ENCODE measurements at regions not wholly inside any gene's neighbourhood (a gene's known extent, or its start where the extent isn't known, plus 50 kb on each side); places are given as distances from the start of the nearest gene placed in this dataset.

DNA sequence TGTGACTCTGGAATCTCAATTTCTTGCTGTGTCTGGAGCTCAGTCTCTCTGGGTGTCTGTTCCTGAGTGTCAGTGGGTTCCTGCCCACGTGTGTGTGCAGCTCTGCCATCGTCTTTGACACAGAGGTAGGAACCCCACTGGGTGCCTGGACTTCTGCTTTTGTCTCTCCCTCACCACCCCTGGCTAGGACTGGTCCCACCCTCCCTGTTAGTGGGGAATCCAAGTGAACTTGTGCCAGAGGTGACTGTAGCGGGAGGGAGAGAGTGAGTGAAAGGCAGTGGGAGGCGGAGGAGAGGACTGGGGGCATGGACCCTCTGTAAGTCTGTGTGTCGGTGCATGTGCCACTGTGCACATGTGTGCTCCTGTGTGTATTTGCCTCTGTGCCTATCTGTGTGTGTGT is 299.9 kb upstream of the ZMIZ1 start:
- DNase-seq: no peak

DNA sequence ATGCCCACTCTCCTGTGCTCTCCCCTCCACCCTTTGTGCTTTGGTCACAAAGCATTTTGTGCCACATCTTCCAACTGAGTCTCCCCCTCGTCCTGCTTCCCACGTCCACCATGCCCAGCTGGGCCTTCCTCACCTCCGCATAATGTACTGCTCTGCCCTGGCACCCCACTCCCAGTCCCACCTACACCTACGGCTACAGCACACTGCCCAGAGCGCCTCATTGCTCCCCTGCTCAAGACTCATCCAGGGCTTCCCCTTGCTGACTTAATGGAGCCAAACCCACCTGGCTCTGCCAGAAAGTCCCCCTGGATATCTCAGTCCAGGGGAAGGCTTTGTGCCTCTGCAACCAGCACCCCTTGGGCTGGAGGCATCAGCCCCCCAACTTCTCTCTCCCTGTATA is 299.2 kb upstream of the ZMIZ1 start:
- DNase-seq: no peak

DNA sequence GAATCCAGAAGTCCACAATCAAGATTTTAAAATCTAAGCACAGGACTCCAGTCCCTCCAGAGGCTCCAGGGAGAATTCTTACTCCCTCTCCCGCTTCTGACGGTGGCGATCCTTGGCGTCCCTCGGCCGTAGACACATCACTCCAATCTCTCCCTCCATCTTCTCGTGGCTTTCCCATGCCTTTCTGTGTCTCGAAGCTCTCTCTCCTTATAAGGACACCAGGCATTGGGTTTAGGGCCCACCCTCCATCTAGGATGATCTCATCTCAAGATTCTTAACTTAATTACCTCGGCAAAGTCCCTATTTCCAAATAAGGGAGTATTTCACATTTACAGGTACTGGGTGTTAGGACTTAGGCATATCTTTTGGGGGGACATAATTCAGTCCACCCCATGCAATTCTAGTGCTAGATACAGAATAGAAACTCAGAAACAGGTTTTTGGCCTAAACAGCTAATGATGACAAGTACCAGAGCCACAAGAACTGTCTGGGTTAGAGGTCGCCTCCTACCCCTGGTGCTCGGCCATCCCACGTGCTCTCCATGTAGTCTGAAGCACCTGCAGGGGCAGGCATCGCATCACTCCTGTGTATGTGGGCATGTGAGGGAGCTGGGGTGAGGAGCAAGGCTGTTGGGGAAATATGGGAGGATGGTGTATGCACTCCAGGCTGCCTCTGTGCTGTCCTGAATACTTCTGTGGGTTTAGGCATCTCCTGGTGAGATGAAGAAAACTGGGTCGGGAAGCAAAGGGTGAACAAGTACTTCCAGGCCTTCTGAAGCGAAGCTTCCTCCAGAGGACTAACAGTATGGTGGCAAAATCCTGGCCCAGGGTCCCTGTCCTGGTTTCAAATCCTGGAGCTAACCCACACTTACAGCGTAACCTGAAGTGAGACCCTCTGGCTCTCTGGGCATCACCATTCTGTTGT is 298.3 kb upstream of the ZMIZ1 start:
- no peak for DNase-seq

DNA sequence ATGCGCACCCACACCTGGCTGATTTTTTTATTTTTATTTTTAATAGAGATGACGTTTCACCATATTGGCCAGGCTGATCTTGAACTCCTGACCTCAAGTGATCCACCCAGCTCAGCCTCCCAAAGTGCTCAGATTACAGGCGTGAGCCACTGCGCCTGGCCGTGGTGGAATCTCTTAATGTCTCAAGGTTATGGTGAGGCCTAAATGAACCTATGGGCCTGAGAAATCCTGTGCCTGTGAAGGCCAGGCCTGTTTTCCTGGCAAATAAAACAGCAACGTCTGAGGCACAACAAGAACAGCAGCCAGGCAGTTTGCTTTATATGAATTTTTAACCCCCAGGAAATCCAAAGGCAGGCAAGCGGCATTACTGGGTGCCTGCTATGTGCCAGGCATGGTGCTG is 297.5 kb upstream of the ZMIZ1 start:
- DNase-seq: no peak

DNA sequence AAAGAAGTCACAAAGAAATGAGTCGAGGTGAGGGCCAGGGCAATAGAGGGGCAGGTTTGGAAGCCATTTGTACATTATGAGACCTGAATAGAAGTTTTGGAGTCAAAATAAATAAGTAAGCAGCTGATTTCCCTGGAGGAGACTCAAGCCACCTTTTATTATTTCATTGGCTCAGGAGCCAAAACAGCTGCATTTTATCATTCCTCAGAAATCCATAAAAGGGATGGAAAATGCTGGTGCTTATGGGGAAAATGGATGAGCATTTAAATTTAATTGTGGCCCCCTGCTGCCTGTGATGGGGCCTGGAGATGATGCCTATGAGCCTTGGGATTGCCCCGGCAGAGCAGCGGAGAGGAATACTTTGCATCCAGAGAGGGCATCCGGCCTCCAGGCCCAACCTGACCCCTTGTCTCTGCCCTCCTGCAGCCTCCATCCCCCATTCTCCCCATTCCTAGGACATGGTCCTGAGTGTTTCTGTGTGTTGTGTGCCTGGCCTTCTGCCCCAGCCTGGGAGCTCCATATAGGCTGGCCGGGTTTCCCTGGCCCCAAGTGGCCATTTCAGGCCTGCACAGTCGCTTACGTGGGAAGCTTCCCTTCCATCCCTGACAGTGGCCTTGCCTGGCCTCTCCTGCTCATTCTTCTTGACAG is 296.8 kb upstream of the ZMIZ1 start:
- no peak for DNase-seq

DNA sequence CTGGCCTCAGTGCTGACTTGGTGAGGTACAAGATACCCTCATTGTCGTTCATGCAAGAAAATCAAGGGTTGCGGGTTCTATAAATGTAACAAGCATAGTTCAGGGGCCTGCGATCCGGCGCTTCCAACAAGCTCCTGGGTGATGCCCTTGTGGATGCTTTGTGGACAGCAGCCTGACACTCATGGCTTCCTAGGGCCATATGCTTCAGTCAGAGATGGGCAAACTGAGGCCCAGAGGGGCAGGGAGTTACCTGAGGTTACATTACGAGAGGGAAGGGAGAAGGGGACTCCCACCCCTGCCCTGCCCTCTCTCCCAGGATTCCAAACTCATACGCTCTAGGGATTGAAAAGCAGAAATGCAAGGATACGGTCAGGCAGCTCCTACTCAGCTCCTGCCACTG is 296.3 kb upstream of the ZMIZ1 start:
- no peak for DNase-seq

DNA sequence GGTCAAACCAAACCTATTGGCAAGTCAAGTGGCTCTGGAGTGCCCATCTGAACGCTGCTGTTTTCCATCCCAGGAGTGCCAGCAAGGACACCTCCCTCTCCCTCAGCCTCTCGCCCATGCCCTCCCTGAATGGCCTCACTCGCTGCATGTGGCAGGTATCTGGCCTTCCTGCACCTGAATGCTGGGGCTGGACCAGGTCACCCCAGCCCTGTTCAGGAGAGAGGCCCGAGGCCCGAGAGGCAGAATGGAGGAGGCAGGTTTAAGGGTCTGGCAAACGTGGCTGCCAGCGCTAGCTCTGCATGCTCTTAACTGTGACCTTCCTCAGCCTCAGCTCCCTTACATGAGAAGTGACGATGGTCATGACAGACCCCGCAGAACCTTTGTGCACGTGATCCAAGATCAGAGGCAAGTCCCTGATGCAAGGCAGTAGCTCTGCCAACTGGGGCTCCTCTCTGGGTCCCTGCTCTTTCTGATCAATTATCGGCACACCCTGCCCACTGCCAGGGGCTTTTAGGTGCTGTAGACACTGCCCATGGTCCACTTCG is 295.7 kb upstream of the ZMIZ1 start:
- DNase-seq: no peak

DNA sequence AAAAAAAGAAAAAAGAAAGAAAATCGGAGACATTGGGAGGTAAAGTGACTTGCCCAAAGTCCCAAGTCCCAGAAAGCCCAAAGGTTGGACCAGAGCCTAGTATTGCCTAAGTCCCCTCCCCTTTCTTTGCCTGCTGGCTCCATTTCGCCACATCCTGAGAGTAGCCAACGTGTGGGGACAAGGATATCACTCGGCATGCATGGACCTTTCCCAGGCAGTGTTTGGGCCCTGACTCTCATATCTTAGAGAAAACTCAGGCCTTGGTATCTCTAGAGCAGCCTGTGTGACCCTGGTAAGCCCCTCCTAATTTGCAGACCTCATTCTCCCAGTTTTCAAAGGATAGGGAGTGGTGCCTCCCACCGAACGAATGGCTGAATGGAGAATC is 294.2 kb upstream of the ZMIZ1 start:
- no peak for DNase-seq

DNA sequence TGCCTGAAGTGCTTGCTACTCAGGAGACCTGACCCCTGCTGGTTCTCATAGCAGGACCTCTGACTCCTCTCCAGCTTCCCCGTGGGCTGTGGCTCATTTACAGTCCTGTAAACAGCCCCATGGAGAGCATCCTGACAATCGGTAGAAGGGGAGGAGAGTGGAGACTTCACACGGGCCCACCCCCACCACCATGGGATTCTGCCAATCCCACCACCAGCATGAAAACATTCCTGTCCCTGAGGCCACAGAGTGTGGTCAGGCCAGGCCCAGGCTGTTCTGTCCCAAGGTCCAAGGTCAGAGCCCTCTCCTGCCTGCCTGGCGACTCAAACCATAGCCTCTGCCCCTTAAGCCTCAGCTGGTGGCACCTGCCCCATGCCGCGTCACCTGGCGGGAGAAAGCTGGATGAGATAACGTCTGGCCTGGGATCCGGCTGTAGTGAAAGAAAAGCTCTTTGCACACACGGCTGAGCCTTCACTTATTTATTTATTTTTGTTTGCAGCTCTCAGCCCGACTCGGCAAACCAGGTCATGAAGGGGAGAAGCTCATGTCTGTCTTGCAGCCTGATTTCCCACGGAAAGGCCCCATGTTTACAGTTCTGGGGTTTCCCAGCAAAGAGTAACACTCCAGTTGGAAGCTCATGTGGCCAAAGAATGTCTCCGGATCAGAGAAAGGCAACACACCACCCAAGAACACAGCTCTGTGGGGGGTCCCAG is 293.6 kb upstream of the ZMIZ1 start:
- DNase-seq: no peak

DNA sequence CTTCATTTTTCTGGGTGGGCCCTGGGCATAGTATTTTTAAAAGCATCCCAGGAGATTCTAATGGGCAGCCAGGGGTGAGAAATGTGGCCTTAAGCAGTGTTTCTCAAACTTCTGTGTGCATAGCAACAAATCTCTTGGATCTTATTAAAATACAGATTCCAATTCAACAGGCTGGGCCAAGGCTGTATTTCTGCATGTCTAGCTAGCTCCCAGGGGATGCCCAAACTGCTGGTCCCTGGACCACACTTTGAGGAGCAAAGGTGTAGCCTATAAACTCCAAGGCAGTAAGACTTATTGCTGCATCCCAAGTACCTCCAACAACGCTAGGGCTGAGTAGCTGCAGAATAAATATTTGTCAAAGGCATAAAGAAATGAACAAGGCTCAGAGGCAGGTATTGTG is 292.9 kb upstream of the ZMIZ1 start:
- DNase-seq: no peak

DNA sequence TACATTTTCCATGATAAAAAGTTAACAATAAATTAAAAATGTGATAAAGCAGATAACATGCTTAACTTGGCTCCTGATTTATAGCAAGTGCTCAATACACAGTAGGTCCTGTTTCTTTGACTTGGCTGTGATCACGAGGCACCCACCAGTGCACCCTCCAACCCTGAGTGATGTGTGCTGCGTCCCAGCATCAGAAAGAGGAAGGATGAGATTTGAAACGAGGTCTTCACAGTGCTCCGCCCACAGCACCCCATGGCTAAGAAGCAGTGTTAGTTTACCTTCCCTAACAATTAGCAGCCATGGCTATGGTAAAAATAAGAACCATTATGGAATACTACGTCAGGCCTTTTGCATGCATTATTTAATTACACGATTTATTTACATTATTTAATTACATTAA is 292.0 kb upstream of the ZMIZ1 start:
- DNase-seq: no peak

DNA sequence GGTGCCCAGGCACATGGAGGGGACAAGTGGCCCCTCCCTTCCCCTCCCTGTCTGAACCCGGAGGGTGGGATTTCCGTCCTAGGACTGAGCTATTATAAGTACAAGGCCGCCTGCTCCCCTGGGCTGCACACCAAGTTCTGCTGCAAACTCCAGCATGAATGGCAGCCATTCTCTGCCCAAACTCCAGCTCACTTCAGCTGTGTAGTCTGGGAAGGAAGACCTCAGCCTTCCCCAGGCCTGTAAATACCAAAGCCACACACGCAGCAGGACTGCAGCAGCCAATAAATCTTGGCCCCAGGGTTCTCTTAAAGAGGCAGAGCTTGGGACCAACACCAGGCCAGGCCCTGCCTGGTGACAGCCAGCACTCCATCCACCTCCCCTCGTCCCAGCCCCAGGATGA is 291.3 kb upstream of the ZMIZ1 start:
- no peak for DNase-seq

DNA sequence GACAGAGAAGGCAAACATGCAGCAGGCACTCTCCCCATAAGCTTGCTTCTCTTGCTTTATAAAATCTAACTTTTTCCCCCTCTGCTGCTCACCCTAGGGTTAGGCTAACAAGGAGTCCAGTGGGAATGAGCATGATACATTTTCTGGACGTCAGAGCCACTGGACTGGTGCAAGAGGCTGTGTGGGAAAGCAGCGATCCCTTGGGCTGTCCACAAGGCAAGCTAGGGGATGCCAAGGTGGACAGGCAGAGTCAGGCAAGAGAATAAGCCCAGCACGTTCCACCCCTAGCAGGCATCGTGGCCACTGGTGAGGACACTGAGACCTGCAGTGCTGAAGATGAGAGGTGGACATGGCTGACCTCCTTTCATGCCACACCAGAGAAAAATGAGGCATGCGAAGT is 290.9 kb upstream of the ZMIZ1 start:
- no peak for DNase-seq

DNA sequence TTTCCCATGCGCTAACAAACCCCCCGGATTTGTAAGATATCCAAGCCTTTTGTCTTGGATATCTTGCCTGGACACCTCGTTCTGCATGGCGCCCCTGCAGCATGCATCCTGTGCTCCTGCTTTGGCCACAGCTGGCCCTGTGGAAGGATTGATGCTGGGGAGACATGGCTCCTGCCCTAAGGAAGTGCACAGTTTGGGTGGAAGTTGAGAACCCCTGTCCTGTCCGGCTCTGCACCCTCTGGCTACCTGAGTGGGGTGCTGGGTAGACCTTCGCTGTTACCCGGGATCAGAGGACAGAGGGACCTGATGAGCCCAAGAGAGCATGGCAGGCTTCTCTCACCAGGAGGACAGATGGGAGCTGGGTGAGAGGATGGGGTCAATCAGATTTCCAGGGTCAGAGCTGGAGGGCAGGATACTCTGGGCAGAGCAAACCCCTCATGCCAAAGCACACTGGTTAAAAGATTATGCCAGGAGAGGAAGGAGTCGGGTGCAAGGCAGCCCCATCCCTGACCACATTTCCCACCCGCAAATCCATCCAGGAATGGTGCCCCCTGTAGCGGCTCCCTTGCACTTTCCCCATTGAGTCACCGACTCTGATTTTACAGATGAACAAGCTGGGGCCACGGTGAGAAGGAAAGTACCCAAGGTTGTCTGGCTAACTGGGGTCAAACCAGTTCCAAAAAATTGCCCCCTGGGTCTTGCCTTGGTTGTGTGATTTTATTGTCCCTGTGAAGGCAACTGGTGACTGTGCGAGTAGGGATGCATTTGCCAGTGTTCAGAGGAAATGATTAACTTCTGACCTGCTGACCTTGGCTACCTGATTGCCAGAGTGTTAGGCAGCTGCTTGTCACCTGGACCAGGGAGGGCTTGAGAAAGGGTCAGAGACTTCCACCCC is 290.1 kb upstream of the ZMIZ1 start:
- DNase-seq: no peak

DNA sequence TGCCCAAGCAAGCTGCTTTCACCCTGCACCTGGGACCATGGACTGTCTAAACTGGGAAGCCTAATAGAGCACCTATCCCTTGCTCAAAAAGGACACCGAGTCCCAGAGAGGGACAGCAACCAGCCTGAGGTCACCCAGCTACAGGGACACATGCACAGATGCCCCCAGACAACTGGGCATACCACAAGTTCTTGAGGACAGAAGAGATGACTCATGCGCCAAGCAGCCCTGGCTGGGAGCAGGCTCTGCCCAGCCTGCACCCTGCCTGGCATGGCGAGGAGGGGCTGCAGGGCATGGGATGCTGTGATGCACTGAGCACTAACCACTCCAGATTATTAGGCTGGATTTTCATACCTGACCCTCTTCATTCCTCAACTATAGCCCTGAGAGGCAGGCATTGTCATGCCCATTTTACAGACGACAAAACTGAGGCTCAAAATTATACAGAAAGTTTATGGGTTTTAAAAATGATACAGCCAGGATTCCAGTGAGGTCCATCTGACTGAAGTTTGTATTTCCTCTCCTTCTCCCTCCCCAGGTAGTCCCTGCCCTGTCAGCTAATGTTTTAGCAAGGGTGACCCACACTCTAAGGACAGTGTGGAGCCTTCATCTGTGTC is 289.3 kb upstream of the ZMIZ1 start:
- DNase-seq: no peak

DNA sequence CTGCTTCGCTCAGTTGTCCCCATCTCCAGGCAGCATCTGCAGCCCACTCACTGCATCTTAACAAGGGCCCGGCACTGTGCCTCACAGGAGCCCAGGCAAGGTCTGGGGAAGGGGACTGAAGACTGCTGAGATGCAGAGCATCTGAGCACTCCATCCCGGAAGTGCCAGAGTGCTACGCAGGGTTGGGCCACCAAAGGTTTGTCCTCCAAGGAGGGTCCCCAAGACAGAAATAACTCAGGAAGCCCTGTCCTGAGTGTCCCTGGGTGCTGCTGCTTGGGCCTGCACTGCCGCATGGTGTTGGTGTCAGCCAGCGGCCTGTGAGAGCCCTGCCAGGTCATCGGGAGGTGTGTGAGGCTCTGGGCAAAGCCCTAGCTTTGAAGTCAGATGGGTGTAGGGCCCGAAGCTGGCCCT is 288.2 kb upstream of the ZMIZ1 start:
- no peak for DNase-seq

DNA sequence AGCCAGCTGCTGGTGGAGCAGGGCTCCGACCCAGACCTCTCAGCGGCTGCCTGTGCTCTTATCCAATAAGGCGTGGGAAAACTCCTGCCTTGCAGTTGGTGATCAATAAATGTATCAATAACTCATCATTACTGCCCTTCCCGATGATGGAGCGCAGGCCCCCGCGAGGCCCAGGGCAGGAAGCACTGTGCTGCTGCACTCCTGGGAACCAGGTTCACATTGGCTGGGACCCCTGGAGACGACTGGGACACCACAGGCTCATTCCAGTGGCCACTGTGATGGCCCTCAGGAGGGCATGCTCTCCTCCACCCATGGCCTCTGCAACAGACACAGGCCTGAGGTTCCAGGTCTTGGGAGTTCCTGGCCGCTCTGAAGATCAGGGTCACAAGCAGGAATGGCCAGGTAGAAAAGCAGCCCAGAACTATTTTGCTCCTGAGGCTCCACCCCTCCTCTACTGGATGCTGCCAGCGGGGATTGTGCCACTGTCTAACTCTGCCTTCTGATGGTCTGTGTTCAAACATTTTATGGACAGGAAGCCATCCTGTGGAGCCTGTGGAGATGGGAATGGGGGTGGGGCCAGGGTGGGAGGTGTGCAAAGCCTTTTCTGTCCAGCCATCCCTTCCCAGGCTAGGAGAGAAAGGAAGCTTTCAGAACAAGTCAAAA is 287.4 kb upstream of the ZMIZ1 start:
- DNase-seq: no peak

DNA sequence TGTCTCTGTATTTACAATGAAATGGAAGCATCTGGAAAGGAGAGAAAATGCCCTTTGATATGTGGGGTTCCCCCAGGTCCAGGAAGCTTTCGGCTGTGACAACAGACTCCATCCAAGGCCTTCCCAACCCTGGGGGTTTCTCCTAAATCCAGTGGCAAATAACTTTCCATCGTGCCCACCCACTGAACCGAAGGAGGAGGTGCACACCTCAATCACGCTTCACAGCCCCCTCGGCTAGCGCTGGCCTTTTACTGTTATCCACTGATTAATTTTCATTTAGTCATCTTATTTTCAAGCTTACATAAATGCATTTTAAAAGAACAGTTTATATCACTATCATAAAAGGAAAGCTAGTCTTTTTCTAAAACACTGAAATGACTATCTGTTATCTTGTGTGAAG is 286.8 kb upstream of the ZMIZ1 start:
- no peak for DNase-seq

DNA sequence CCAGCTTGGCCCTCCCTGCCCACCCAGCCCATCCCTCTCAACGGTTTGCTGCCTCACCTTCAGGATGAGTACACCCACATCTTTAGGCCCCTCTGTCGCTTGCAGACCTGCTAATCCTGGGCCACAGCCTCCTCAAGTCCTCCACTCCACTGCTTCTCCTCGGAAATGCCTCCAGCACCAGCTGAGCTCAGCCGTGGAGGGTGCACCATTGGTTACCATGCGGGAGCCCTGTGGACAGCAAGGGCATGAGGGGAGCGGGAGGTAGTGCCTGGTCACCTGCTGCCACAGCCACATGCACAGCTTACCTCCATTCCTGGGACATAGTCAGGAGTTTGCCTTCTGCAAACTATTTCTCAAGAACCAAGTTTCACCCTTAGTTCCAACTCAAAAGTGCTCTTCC is 286.3 kb upstream of the ZMIZ1 start:
- DNase-seq: no peak

DNA sequence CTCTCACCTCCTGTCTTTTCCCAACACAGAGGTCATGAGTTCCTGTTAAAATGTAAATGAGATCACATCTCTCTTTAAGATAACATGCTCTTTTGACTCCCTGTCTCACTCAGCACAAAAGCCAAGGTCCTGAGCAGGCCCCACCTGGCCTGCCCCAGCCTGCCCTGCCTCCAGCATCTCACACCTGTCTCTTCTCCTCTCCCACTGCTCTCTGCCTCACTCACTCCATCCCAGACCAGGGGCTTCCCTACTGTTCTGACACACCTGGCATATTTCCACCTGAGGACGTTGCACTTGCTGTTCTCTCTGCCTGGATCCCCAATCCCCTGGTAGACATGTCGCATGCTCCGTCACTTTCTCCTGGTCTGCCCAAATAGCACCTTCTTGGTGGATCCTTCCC is 285.0 kb upstream of the ZMIZ1 start:
- no peak for DNase-seq

DNA sequence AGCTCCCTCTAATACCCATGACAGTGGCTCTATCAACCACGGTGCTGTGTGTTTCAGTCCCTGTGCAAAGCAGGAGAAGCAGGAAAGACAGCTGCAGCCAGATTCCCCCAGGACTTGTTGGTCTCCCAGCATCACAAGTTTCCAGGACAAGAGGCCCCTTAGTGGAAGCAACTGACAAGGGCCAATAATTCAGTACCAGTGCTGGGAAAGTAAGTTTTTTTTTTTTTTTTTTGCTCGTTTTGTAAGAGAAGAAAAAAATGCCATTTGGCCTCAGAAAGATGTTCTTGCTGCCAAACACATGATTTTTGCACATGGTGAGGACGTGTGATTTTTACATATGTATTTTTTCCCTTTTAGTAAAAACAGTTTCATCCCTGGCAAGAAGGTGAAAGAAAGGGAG is 284.2 kb upstream of the ZMIZ1 start:
- DNase-seq: no peak

DNA sequence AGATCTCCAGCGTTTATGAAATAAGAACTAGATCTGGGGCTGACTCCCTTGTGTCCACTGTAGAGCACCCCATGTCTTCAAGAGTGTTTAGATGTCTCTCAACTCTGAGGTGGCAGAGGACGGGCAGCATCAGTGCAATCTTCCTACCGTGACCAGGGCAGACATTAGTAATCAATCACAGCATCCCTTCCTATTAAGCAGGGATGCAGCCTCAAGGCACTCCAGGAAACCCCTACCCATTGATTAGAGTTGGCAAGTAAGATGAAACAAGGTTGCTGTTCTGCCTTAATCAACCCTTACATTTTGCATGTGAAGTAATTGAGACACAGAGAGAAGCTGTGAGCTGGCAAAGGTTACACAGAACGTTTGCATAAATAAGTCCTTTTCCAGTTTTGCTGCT is 283.7 kb upstream of the ZMIZ1 start:
- no peak for DNase-seq
